Panc1 (cell line): ENCODE measurements at regions not wholly inside any gene's neighbourhood (a gene's known extent, or its start where the extent isn't known, plus 50 kb on each side); places are given as distances from the start of the nearest gene placed in this dataset.

Experiments
- ATAC-seq: fragments of 200-7000 bp; cut with Tn5 transposase; 2 replicates; pipeline ENCODE4 v1.9.1; 2020; ENCODE audit warnings: mild to moderate bottlenecking, moderate library complexity
- BruUV-seq: library from RNA; stranded (reverse); fragments of 400-500 nt; replicated peaks from 2 replicates; lab custom pipeline; 2021; lab: Mats Ljungman, UMichigan
- CTCF ChIA-PET: fragments of 300-600 bp; sonication (Branson Sonifier 250); formaldehyde crosslinking; loops from one replicate; lab custom pipeline; 2022; ENCODE audit warnings: antibody characterized with exemption; lab: Charles Lee
- POLR2A ChIA-PET: fragments of 300-600 bp; sonication (Branson Sonifier 250); formaldehyde crosslinking; loops from one replicate; lab custom pipeline; 2022; ENCODE audit warnings: antibody characterized with exemption; lab: Charles Lee
- DNase-seq: peaks from one replicate; pipeline ENCODE4 v3.0.0-alpha.2; 2010; ENCODE audit warnings: low read depth, low spot score
- H3K27ac ChIP-seq: 2 replicates; pipeline ENCODE4 v1.5.1; 2011; ENCODE audit warnings: mild to moderate bottlenecking, low read length, inconsistent platforms
- H3K27me3 ChIP-seq: fragments of 200-500 bp; sonication (Bioruptor generic); 2 replicates; pipeline ENCODE4 v1.6.0; 2014; ENCODE audit warnings: low read length, inconsistent platforms; ENCODE audit not compliant: control insufficient read depth, insufficient read depth
- H3K36me3 ChIP-seq: fragments of 200-500 bp; sonication (Bioruptor generic); 2 replicates; pipeline ENCODE4 v1.5.1; 2014; ENCODE audit warnings: inconsistent platforms, mild to moderate bottlenecking, low read length, moderate library complexity; ENCODE audit not compliant: control insufficient read depth, insufficient read depth
- H3K4me1 ChIP-seq: 2 replicates; pipeline ENCODE4 v1.5.1; 2011; ENCODE audit warnings: inconsistent platforms, mild to moderate bottlenecking, low read length, moderate library complexity; ENCODE audit not compliant: control insufficient read depth, insufficient read depth
- H3K4me3 ChIP-seq, 2 experiments: 2 replicates each; pipeline ENCODE4 v1.5.1; 2011 to 2012; ENCODE audit warnings: low read depth in 2 of 2, low read length in 2 of 2, mild to moderate bottlenecking in 2 of 2, inconsistent platforms in 1 of 2, moderate library complexity in 1 of 2
- H3K9me3 ChIP-seq: fragments of 200-500 bp; sonication (Bioruptor generic); 2 replicates; pipeline ENCODE4 v1.5.1; 2014; ENCODE audit warnings: low read depth, mild to moderate bottlenecking, inconsistent platforms, low read length, moderate library complexity; ENCODE audit not compliant: control insufficient read depth, insufficient read depth
- CTCF ChIP-seq: fragments of 450-650 bp; IDR thresholded peaks from 2 replicates; pipeline ENCODE4 v1.5.1; 2017; ENCODE audit warnings: mild to moderate bottlenecking
- POLR2AphosphoS5 ChIP-seq: IDR thresholded peaks from 2 replicates; pipeline ENCODE4 v1.6.1; 2012; ENCODE audit warnings: mild to moderate bottlenecking, low read depth, low read length, moderate library complexity
- REST ChIP-seq, 2 experiments: IDR thresholded peaks; 2 replicates each; pipeline ENCODE4 v1.6.1; 2011 to 2012; ENCODE audit warnings: low read depth in 2 of 2, control low read depth in 1 of 2, low read length in 1 of 2, mild to moderate bottlenecking in 1 of 2, moderate library complexity in 1 of 2; ENCODE audit not compliant: insufficient read depth in 1 of 2
- SIN3A ChIP-seq: IDR thresholded peaks from 2 replicates; pipeline ENCODE4 v1.6.1; 2012; ENCODE audit warnings: low read depth, mild to moderate bottlenecking, low read length, moderate library complexity, borderline replicate concordance; ENCODE audit not compliant: insufficient read depth
- TCF7L2 ChIP-seq: IDR thresholded peaks from 2 replicates; pipeline ENCODE4 v1.6.1; 2011; ENCODE audit warnings: mild to moderate bottlenecking, low read depth, low read length, inconsistent platforms
- in situ Hi-C: cut with HindIII; loops from 2 replicates; pipeline ENCODE4 v1.10.0; 2016; ENCODE audit warnings: low sequenced_read_pairs, low pct_unique_long_range_greater_than_20kb
- intact Hi-C: fragments of 100-400 bp; cut with micrococcal nuclease; formaldehyde crosslinking; loops from one replicate; pipeline ENCODE4 v1.10.0; 2022; ENCODE audit not compliant: unreplicated experiment

GRCh38 chr13:85223883-85224656 lies 575.1 kb downstream of the SLITRK6 start:
- Histone ChIP-seq H3K4me3 (no peak overlapping the region), H3K9me3 (no peaks in the 10 kb centered on the region), H3K27ac (no peak overlapping the region), H3K27me3 (no peaks in the 10 kb centered on the region), H3K36me3 (no peaks in the 10 kb centered on the region), H3K4me1 (no peaks in the 10 kb centered on the region)
- ChIA-PET POLR2A (no interaction called here), CTCF (no interaction called here)
- ATAC-seq: no peak
- no peak for TF ChIP-seq REST (IDR thresholded peaks at IDR 0.05; ENCODE audit: insufficient read depth in 1 of 2, low read depth in 2 of 2, low read length in 1 of 2)
- no peak for TF ChIP-seq CTCF
- no peak for TF ChIP-seq TCF7L2
- no peak for TF ChIP-seq POLR2AphosphoS5
- no peak for TF ChIP-seq SIN3A
- no peak for DNase-seq
- in situ Hi-C loops (no loop called here), intact Hi-C loops (no loop called here)
- no TSS peak for BruUV-seq

- Histone ChIP-seq H3K27me3 (no peaks in the 10 kb centered on the region), H3K4me3 (no peak overlapping the region), H3K36me3 (no peaks in the 10 kb centered on the region), H3K9me3 (no peaks in the 10 kb centered on the region), H3K27ac (no peak overlapping the region), H3K4me1 (no peaks in the 10 kb centered on the region)
- no peak for DNase-seq
- BruUV-seq: no TSS peak
- ChIA-PET POLR2A (no interaction called here), CTCF (no interaction called here)
- ATAC-seq: no peak
- in situ Hi-C loops (no loop called here), intact Hi-C loops (no loop called here)
- TF ChIP-seq SIN3A (no peak), REST (IDR thresholded peaks at IDR 0.05; ENCODE audit: insufficient read depth in 1 of 2, low read depth in 2 of 2, low read length in 1 of 2) (no peak), CTCF (no peak), POLR2AphosphoS5 (no peak), TCF7L2 (no peak)
These were observed 582.6 kb downstream of the SLITRK6 start for GRCh38 chr13:85216576-85216975.
